ENCODE measurements at regions not wholly inside any gene's neighbourhood (a gene's known extent, or its start where the extent isn't known, plus 50 kb on each side); places are given as distances from the start of the nearest gene placed in this dataset.

DNA sequence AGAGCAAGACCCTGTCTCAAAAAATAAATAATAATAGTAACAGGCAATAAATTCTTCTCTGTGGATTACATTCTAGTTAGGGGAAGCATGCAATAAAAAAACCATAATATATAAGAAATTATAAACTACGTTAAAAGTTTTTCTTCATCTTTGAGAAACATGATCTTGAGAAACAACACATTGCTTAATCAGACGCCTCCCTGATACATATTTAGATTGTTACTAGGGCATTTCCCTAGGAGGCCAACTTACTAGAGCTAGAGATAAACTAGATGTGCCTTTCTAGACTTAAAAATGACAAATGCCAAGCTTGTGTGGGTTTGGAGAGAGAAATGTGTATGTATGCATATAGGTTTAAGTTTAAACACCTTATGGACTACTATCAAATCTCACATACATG is 76.3 kb upstream of the GALNT5 start:
- Mint-ChIP-seq H3K36me3 (no peaks in the 10 kb centered on the region), H3K9me3 (no peaks in the 10 kb centered on the region), H3K27me3 (peaks cover 12% of the 10 kb centered on the region), H3K4me3 (no peak overlapping the region), H3K27ac (no peak overlapping the region), H3K4me1 (peaks cover 0 to 4% (median 0%) of the 10 kb centered on the region in 4 donors)
- peaks cover 3% of the 10 kb centered on the region for H3K27me3 ChIP-seq (ENCODE audit: control insufficient read depth, insufficient read depth, low read length)
- no peaks in the 10 kb centered on the region for H3K9me3 ChIP-seq (ENCODE audit: control insufficient read depth in 2 of 2, low read length in 2 of 2)
- H3K27ac ChIP-seq (ENCODE audit: insufficient read depth, low read length, poor library complexity, severe bottlenecking): no peak overlapping the region
- DNase-seq (no peak), ATAC-seq (ENCODE audit: low read depth in 2 of 2) (no peak)
- H3K4me1 ChIP-seq (ENCODE audit: control insufficient read depth, insufficient read depth, low read length, poor library complexity, severe bottlenecking): no peaks in the 10 kb centered on the region
- H3K36me3 ChIP-seq (ENCODE audit: control insufficient read depth, insufficient read depth, low read length): no peaks in the 10 kb centered on the region
- H3K4me3 ChIP-seq (ENCODE audit: low read depth, low read length): no peak overlapping the region

- Mint-ChIP-seq H3K27me3 (peaks cover 15% of the 10 kb centered on the region), H3K4me1 (peaks cover 0 to 4% (median 0%) of the 10 kb centered on the region in 4 donors), H3K4me3 (no peak overlapping the region), H3K9me3 (no peaks in the 10 kb centered on the region), H3K36me3 (no peaks in the 10 kb centered on the region), H3K27ac (peak overlapping the region in 1 of 3 donors; percentile 13)
- H3K27ac ChIP-seq (ENCODE audit: insufficient read depth, low read length, poor library complexity, severe bottlenecking): no peak overlapping the region
- H3K27me3 ChIP-seq (ENCODE audit: control insufficient read depth, insufficient read depth, low read length): peaks cover 7% of the 10 kb centered on the region
- no peaks in the 10 kb centered on the region for H3K36me3 ChIP-seq (ENCODE audit: control insufficient read depth, insufficient read depth, low read length)
- no peaks in the 10 kb centered on the region for H3K9me3 ChIP-seq (ENCODE audit: control insufficient read depth in 2 of 2, low read length in 2 of 2)
- H3K4me1 ChIP-seq (ENCODE audit: control insufficient read depth, insufficient read depth, low read length, poor library complexity, severe bottlenecking): no peaks in the 10 kb centered on the region
- H3K4me3 ChIP-seq (ENCODE audit: low read depth, low read length): no peak overlapping the region
- ATAC-seq (ENCODE audit: low read depth in 2 of 2): no peak
- DNase-seq: no peak
These were observed 75.2 kb upstream of the GALNT5 start for GRCh38 chr2:157182204-157182709.

- H3K9me3 ChIP-seq (ENCODE audit: control insufficient read depth in 2 of 2, low read length in 2 of 2): no peaks in the 10 kb centered on the region
- H3K4me1 ChIP-seq (ENCODE audit: control insufficient read depth, insufficient read depth, low read length, poor library complexity, severe bottlenecking): no peaks in the 10 kb centered on the region
- peak overlapping the region in 1 of 3 donors; percentile 30 for H3K27ac Mint-ChIP-seq
- H3K27me3 Mint-ChIP-seq: peaks cover 15% of the 10 kb centered on the region
- no peaks in the 10 kb centered on the region for H3K36me3 ChIP-seq (ENCODE audit: control insufficient read depth, insufficient read depth, low read length)
- no peak overlapping the region for H3K27ac ChIP-seq (ENCODE audit: insufficient read depth, low read length, poor library complexity, severe bottlenecking)
- peaks cover 0 to 4% (median 0%) of the 10 kb centered on the region in 4 donors for H3K4me1 Mint-ChIP-seq
- H3K4me3 Mint-ChIP-seq: no peak overlapping the region
- H3K9me3 Mint-ChIP-seq: no peaks in the 10 kb centered on the region
- no peak overlapping the region for H3K4me3 ChIP-seq (ENCODE audit: low read depth, low read length)
- peaks cover 7% of the 10 kb centered on the region for H3K27me3 ChIP-seq (ENCODE audit: control insufficient read depth, insufficient read depth, low read length)
- peak in 1 of 2 donors; percentile 46 for ATAC-seq (ENCODE audit: low read depth in 2 of 2)
- DNase-seq: peak in 1 of 3 donors; percentile 7
- no peaks in the 10 kb centered on the region for H3K36me3 Mint-ChIP-seq
These were observed 74.6 kb upstream of the GALNT5 start for GRCh38 chr2:157182834-157183396.

DNA sequence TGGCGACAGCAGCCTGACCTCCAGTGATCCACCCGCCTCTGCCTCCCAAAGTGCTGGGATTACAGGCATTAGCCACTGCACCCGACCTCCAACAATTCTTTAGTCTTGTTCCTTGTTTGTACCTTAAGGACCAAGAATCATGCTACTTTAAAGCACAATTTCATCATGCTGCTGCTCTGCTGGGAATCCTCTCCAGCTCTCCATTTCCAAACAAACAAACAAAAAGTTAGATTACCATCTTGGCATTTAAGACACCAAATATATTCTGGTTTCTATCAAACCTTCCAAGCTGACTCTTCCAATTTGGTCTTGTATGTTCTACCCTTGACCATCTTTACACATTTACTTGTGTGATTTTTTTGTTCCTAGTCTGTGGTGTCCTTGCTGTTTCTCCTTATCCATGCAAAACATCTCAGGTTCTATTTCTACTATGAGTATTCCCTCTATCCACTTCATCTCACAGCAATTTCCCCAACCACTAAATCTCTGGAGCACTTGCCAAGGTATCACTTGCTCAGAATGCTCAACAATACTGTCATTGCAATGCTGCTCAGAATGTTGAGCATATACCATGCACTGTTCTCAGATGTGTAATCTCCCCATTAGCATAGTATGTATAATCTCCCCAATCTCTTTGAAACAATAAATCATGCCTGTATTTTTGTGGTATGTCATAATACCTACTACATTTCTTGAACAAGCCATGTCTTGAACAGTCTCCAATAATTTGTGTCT is 73.2 kb upstream of the GALNT5 start:
- Mint-ChIP-seq H3K27me3 (peaks cover 8% of the 10 kb centered on the region), H3K36me3 (no peaks in the 10 kb centered on the region), H3K4me1 (peaks cover 0 to 4% (median 0%) of the 10 kb centered on the region in 4 donors), H3K9me3 (no peaks in the 10 kb centered on the region), H3K4me3 (no peak overlapping the region), H3K27ac (peak overlapping the region in 1 of 3 donors; percentile 43)
- H3K27ac ChIP-seq (ENCODE audit: insufficient read depth, low read length, poor library complexity, severe bottlenecking): no peak overlapping the region
- no peaks in the 10 kb centered on the region for H3K4me1 ChIP-seq (ENCODE audit: control insufficient read depth, insufficient read depth, low read length, poor library complexity, severe bottlenecking)
- H3K4me3 ChIP-seq (ENCODE audit: low read depth, low read length): no peak overlapping the region
- no peaks in the 10 kb centered on the region for H3K9me3 ChIP-seq (ENCODE audit: control insufficient read depth in 2 of 2, low read length in 2 of 2)
- peaks cover 7% of the 10 kb centered on the region for H3K27me3 ChIP-seq (ENCODE audit: control insufficient read depth, insufficient read depth, low read length)
- DNase-seq: no peak
- ATAC-seq (ENCODE audit: low read depth in 2 of 2): no peak
- H3K36me3 ChIP-seq (ENCODE audit: control insufficient read depth, insufficient read depth, low read length): no peaks in the 10 kb centered on the region

- Mint-ChIP-seq H3K4me3 (no peak overlapping the region), H3K27me3 (peaks cover 6% of the 10 kb centered on the region), H3K36me3 (no peaks in the 10 kb centered on the region), H3K4me1 (peaks cover 0 to 4% (median 0%) of the 10 kb centered on the region in 4 donors), H3K9me3 (no peaks in the 10 kb centered on the region), H3K27ac (no peak overlapping the region)
- Histone ChIP-seq H3K4me3 (ENCODE audit: low read depth, low read length) (no peak overlapping the region), H3K4me1 (ENCODE audit: control insufficient read depth, insufficient read depth, low read length, poor library complexity, severe bottlenecking) (no peaks in the 10 kb centered on the region), H3K27me3 (ENCODE audit: control insufficient read depth, insufficient read depth, low read length) (peaks cover 7% of the 10 kb centered on the region), H3K9me3 (ENCODE audit: control insufficient read depth in 2 of 2, low read length in 2 of 2) (no peaks in the 10 kb centered on the region), H3K27ac (ENCODE audit: insufficient read depth, low read length, poor library complexity, severe bottlenecking) (no peak overlapping the region), H3K36me3 (ENCODE audit: control insufficient read depth, insufficient read depth, low read length) (no peaks in the 10 kb centered on the region)
- DNase-seq: no peak
- no peak for ATAC-seq (ENCODE audit: low read depth in 2 of 2)
These were observed 71.9 kb upstream of the GALNT5 start for GRCh38 chr2:157185476-157186227.

DNA sequence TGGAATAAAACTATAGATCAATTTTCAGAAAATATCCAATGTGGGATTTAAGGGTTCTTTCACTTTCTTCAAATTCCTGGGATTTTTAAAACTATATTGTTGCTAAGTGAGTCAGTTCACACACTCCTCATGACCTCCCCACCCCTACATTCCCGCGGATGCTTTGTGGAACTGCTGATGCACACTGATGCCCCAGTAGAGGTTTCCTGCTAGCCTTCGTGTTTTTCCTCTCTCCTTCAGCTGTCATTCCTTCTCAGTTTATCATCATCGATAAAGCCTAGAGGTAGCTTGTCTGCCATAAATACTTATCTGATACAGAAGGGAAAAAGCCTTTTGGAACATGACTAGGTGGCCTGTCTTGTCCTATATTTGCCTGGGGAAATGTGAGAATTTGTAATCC is 67.4 kb upstream of the GALNT5 start:
- Histone ChIP-seq H3K4me3 (ENCODE audit: low read depth, low read length) (no peak overlapping the region), H3K27me3 (ENCODE audit: control insufficient read depth, insufficient read depth, low read length) (peaks cover 10% of the 10 kb centered on the region), H3K9me3 (ENCODE audit: control insufficient read depth in 2 of 2, low read length in 2 of 2) (no peaks in the 10 kb centered on the region), H3K27ac (ENCODE audit: insufficient read depth, low read length, poor library complexity, severe bottlenecking) (no peak overlapping the region), H3K36me3 (ENCODE audit: control insufficient read depth, insufficient read depth, low read length) (no peaks in the 10 kb centered on the region), H3K4me1 (ENCODE audit: control insufficient read depth, insufficient read depth, low read length, poor library complexity, severe bottlenecking) (no peaks in the 10 kb centered on the region)
- no peaks in the 10 kb centered on the region for H3K4me1 Mint-ChIP-seq
- H3K9me3 Mint-ChIP-seq: no peaks in the 10 kb centered on the region
- H3K27me3 Mint-ChIP-seq: peaks cover 6% of the 10 kb centered on the region
- no peaks in the 10 kb centered on the region for H3K36me3 Mint-ChIP-seq
- ATAC-seq (ENCODE audit: low read depth in 2 of 2) (no peak), DNase-seq (no peak)
- no peak overlapping the region for H3K4me3 Mint-ChIP-seq
- no peak overlapping the region for H3K27ac Mint-ChIP-seq

DNA sequence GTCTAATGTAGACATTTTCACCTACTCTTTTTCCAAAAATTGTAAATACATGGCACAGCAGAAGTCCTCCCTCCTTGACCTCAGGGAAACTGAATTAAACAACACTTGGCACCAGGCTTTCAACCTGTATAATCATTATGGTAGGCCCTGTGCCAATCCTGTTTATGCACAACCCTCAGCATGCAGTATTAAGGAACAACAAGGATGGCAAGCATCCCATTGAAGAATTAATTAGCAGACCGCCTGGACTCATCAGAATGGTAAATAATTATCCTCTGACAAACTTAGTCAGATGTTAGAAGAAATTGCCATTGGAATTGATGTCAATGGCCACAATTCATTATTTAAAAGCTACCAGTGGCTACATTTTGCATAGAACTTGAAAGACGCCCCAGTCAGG is 66.3 kb upstream of the GALNT5 start:
- H3K4me3 ChIP-seq (ENCODE audit: low read depth, low read length): no peak overlapping the region
- no peaks in the 10 kb centered on the region for H3K36me3 ChIP-seq (ENCODE audit: control insufficient read depth, insufficient read depth, low read length)
- DNase-seq: no peak
- ATAC-seq (ENCODE audit: low read depth in 2 of 2): no peak
- Mint-ChIP-seq H3K4me3 (no peak overlapping the region), H3K4me1 (no peaks in the 10 kb centered on the region), H3K9me3 (no peaks in the 10 kb centered on the region), H3K27ac (no peak overlapping the region), H3K36me3 (no peaks in the 10 kb centered on the region), H3K27me3 (peaks cover 4% of the 10 kb centered on the region)
- no peak overlapping the region for H3K27ac ChIP-seq (ENCODE audit: insufficient read depth, low read length, poor library complexity, severe bottlenecking)
- H3K27me3 ChIP-seq (ENCODE audit: control insufficient read depth, insufficient read depth, low read length): peaks cover 6% of the 10 kb centered on the region
- H3K9me3 ChIP-seq (ENCODE audit: control insufficient read depth in 2 of 2, low read length in 2 of 2): no peaks in the 10 kb centered on the region
- no peaks in the 10 kb centered on the region for H3K4me1 ChIP-seq (ENCODE audit: control insufficient read depth, insufficient read depth, low read length, poor library complexity, severe bottlenecking)

Data from CD4-positive, CD25-positive, alpha-beta regulatory T cell (primary cell).